ENCODE measurements at regions not wholly inside any gene's neighbourhood (a gene's known extent, or its start where the extent isn't known, plus 50 kb on each side); places are given as distances from the start of the nearest gene placed in this dataset.
"Not testable (repeated sequence)": the region's sequence is repeated elsewhere in the genome, so short reads cannot be mapped to it uniquely, and the experiment has no call there.

DNA sequence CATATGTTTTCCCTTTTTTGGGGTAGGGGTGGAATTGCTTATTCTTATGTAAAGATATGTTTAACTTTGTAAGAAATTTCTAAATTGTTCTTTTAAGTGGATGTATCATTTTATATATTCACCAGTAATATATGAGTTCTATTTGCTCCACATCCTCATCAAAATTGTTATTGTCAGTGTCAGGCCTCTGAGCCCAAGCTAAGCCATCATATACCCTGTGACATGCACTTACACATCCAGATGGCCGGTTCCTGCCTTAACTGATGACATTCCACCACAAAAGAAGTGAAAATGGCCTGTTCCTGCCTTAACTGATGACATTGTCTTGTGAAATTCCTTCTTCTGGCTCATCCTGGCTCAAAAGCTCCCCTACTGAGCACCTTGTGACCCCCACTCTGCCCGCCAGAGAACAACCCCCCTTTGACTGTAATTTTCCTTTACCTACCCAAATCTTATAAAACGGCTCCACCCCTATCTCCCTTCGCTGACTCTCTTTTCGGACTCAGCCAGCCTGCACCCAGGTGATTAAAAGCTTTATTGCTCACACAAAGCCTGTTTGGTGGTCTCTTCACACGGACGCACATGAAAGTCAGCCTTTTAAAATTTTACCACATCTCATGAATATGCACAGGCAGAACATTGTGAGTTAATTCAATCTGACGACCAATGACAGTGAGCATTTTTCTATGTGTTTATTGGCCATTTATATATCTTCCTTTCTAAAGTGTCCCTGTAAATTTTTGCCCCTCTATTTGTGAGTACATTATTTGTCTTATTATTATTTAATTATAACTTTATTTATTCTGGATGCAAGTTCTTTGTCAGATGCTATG is 176.8 kb downstream of the CDC14C start:
- not testable (repeated sequence) for DNase-seq (ENCODE audit: low spot score)

DNA sequence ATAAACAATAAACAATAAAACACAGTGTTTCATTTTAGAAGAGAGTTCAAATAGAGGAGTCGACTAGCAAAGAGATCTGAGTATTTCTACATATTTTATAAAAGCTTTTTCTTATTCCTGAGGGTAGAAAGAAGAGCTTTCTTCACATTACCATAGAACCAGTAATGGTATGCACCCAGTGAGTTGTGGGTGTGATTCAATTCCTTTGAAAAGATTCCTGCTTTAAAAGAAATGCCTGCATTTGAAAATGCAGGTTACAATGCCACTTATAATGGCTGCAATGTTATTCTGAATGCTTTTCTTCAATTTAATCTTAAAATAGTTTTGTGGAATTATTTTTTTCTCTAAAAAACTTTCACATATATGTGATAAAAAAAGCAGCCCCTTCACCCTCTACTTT is 178.1 kb downstream of the CDC14C start:
- no peak for DNase-seq (ENCODE audit: low spot score)

DNA sequence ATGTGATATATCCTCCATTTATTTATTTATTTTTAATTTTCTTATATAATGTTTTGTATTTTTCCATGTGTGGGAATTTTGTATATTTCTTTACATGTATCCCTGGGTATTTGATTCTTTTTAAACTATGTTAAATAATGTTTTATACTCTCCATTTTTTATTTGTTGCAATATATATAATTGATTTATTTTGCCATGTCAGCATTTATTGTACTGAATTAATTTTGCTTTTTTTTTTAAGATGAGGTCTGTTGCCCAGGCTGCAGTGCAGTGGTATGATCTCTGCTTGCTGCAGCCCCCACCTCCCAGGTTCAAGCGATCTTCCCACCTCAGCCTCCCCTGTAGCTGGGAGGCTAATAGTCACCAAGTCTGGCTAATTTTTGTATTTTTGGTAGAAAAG is 187.4 kb downstream of the CDC14C start:
- DNase-seq (ENCODE audit: low spot score): no peak

DNA sequence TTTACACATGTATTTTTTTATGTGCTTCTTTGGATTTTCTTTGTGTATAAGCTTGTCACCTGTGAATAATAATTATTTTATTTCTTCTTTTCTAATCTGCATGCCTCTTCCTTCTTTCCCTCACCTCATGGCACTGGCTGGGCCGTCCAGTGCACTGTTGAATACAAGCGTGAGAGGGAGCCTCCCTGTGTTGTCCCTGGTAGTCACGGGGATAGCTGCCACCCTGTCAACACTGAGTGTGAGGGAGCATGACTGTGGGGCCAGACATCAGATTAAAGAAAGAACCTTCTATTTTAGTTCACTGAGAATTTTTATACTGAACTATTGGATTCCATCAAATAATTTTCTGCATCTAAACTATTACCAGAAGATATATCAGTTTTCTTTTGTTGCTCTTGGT is 187.9 kb downstream of the CDC14C start:
- DNase-seq (ENCODE audit: low spot score): no peak

DNA sequence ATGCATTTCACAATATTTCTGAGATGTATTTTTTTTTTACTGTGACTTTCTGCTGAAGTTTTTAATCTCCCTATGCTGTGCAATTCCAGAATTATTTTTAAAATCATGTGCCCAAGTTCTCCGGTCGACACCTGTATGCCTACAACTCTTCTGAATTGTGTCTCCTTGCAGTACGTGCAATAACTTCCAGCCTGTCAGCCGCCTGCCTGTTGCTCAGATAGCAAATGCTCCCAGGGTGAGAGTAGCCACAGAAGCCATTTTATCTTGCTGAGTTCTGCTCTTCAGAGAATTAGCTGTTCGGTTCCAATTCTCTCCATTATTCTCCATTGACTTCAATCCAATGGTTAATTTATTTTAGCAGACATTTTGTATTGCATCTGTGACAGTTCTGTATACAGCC is 188.3 kb downstream of the CDC14C start:
- DNase-seq (ENCODE audit: low spot score): no peak

DNA sequence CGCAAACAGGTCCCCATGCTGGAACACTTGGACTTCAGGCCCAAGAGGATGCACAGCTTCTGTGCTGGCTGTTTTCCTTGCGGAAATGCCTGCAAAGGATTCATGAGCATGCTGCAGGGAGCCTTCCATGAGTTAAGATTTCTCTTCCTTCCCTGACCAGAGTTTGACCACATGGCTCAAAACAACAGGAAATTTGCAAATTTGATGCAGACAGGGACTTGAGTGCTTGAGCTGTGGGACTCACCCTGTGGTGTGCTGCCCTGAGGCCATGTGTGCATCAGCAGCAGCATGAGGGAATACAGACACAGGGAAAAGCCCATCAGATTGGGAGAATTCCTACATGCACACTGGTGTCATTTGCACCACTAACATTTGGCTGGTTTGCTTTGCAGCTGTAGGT is 195.4 kb downstream of the CDC14C start:
- DNase-seq (ENCODE audit: low spot score): no peak

DNA sequence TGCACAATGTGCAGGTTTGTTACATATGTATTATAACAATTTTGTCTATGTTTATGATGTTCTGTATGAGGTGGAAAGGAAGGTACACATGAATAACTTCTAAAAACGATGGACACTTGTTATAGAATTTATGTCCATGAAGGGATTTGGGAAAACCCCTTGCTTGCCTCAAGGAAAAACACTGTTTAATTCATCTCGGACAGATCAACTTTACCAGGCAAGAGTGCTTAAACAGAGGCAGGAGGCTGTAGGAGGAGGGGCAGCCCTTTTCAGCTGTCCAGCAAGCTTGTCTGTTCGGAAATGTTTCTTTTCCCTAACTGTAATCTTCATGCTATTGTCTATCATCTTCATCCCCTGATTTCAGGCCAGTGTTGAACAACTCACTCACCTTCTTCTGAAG is 200.9 kb downstream of the CDC14C start:
- DNase-seq (ENCODE audit: low spot score): no peak

DNA sequence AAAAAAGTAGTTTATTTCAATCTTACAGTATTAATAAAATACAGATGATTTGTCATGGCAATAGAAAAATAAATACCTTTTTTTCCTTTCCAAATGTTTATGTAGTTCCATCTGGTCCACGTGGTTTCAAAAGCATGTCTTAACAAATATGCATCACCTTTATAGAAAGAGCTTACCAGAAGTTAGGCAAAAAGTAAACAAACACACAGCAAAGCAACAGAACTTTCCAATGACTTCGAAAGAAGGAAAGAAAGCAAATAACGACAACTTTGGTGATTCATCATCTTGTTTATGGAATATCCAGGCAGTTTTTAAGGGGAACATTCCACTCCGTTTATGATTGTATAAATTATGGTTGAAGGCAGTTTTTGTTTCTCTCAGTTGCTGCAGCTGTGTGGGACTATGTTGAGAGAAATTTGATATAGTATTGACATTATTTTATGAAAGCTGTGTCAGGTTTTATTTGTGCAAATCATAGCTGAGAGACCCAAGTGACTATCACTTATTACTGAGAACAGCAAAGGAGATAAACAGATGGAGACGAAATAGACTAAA is 203.1 kb downstream of the CDC14C start:
- DNase-seq (ENCODE audit: low spot score): no peak

DNA sequence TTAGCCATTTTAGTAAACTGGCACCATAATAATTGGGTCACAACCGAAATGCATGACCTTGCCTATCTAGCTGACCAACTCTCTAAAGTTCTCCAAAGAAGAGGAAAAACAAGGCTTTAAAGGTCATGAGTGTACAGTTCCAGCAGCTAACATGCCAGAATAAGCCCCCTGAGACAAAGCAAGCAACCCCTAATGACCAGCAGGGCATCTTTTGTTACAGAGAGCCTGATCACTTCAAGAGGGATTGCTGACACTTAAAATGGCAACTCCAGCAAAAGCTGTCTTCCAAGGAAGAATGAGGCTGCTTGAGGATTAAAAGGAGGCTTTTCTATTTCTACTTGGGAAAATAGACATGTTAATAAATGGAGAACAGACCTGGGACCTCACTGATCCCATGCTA is 213.6 kb downstream of the CDC14C start:
- no peak for DNase-seq (ENCODE audit: low spot score)

DNA sequence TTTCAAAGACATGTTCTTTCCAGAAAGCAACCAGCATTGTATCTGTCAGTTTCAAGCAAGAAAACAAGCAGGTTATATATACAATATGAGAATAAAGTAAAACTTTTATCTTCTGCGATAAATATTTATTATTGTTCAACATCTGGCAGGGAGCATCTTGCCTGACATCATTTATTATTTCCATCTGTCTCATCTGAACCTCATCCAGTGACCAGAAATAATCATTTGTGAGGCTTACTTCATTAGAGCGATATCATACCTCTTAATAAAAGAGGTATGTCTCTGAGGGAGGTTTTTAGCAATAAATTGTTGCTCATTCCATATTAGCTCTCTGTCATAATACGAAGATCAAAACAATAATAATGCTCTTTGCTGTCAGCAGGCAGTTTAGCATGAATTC is 226.1 kb downstream of the CDC14C start:
- no peak for DNase-seq (ENCODE audit: low spot score)

DNA sequence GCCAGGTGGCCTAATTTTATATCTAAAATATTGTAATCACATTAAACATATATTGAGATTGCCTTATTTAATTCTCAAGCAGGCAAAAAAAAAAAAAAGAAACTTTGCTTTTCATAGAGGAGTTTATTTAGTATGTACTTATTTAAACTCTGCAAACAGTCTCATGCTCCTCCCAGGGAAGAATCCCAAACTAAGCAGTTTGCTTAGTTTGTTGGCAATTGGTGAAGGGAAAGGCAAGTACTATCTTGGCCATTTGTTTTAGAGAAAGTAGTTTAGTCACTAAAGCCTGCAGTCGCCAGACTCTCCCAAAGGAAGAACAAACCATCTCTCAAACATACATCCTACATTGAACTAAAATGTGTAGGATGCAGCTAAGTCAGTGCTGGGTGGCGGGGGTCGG is 226.8 kb downstream of the CDC14C start:
- no peak for DNase-seq (ENCODE audit: low spot score)

DNA sequence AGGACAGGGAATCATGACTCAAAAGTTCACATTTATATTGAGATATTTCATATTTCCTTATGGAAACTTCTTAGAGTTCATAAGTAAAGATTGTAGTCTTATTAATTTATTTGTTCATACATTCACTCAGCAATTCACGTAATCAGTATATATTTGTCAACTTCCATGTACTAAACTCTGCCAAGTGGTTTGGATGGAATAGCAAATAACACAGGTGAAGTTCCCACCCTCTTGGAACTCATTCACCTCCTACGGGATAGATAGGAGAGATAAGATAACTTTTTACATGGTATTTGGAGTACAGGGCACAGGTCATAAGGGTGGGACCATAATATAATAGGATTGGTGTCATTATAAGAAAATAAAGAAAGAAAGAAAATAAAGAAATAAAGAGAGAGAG is 234.0 kb downstream of the CDC14C start:
- DNase-seq (ENCODE audit: low spot score): no peak

DNA sequence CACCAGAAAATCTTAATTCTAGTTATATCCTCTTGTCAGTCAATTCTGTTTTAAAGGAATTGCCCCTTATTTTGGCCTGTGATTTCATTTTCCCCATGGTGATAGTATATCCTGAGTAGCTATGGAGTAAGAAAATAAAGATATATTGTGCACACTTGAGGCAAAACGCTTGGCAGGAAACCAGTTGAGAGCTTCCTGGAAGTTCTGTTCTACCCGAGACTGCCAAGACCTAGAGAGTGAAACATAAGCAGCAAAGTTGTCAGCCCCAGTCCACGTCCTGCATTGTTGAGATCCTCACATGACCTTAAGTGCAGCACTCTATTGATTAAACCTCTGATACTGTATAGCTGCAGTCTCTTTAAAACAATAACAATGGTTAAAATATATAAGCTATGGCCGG is 235.2 kb downstream of the CDC14C start:
- no peak for DNase-seq (ENCODE audit: low spot score)

DNA sequence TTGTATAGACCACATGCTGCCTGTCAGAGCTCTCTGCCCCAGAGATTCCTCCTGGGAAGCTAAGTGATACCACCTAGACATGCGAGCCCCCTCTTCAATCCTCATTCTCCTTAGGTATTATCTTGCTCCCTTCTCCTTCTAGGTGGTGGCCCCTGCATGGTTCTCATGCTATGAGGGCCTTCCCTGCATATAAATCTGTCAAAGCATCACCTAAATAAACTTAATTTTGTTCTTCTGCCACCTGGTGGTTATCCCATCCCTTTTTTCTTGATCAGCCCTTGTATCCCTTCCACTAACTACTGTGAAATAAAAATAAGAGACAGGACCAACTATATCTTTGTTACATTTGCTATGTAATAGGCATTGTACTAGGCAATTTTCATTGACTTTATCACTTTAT is 242.1 kb downstream of the CDC14C start:
- DNase-seq (ENCODE audit: low spot score): peak; percentile 38

DNA sequence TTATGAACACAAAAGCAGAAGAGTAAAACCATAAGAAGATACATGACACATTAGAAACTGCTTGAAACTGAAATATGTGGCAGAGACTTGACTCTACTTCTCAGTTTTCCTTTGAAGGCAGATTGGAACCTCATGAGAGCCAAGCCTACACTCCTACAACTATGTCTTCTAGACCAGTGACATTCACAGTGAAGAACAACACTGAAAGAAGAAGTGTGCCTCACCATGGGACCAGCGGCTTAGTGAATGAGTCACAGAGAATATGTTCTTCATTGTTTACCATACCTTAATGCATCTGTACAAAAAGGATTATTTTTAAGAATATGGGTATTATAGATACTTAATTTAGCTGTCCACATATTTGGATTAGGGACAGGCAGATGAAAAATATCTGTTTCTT is 248.3 kb downstream of the CDC14C start:
- DNase-seq (ENCODE audit: low spot score): no peak

DNA sequence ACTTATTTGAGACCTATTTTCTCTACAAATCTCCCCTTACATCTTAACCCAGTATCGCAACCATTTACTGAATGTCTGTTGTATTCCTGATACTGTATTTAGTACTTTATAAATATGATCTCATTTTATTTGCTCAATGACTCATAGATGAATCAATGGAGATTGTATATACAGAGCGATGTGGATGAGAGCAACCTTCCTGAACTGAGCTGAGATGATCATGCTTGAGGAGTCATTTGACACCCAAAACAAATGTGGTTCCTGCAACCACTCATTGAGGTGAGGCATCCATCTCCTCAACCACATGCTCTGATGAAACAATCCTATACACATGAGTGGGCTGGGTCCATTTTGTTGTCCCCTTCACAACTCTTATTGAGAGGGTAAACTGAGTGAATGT is 250.0 kb downstream of the CDC14C start:
- no peak for DNase-seq (ENCODE audit: low spot score)

DNA sequence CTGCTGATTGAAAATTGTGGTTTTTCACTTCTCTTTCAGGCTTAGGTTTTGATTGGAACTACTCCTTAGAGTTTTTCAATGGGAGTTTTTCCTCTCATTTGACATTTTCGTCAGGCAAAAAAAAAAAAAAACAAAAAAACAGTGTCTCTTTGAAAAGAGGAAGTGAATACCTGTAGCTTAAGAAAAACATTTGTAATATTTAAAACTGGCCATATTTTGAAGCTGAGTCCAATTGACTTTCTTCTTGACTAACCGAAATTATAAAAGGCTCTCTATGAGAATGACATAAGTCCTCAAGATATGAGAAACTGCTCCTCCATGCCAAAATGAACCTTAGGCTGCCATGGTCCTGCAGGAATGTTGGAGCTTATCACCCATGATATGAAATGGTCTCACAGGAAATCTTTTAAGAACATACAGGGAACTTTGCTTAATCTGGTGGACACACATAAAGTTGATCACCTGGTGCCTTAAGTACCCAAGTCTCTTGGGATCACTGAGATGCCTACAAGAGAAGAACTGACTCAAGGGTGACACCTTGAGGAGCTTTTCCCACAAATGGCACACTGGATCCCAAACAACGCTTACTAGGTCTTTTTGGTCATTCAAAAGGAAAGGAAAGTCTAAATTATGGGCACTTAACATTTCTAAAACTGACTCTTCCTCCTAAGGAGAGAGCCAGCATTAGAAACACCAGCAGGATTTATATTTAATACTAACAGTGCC is 263.4 kb downstream of the CDC14C start:
- DNase-seq (ENCODE audit: low spot score): peak; percentile 54

DNA sequence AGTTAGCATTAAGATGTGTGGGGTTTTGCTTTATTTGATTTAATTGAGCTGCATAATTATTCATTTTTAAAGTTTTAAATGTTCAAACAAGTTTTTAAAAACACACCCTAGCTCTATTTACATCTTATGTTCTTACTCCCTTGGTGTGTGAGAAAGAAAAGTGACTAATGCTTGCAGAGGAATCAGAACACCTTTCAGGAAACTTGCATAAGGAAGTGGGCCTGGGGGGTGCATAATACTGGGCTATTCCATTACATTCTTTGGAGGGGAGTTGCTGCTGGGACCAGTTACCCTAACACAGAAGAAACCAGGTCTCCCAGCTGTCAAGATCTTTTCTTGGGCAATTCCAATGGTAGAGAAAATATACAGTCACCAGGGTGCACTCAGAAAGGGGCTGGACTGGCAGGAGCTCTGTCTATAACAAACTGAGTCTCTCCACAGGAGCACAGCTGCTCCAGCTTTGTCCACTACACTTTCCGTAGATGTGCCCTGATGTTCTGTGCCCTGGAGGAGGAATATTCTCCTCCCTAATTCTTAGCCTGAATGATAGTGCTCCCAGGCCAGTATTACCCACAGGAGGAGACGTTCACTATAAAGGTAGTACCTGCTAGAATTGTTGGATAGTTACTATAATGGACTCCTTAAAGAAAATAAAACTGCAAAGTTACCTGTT is 304.2 kb downstream of the CDC14C start:
- no peak for DNase-seq (ENCODE audit: low spot score)

DNA sequence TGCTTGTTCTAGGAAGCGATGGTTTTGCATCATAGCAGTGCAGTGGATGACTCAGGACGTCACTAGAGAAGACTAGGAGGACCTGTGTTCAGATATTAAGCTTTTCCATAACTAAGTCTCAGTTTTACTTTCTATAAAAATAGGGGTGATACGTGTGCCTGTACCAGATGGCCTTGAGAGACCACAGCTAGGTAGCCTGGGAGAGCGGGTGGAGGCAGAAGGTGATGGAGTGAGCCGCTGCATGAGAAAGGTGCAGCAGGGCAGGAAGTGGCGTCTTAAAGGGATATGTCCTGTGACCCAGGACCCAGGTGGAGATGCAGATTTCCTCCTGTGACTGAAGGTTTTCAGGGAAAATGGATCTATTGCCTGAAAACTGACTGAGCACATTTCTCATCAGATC is 304.9 kb downstream of the CDC14C start:
- DNase-seq (ENCODE audit: low spot score): no peak

DNA sequence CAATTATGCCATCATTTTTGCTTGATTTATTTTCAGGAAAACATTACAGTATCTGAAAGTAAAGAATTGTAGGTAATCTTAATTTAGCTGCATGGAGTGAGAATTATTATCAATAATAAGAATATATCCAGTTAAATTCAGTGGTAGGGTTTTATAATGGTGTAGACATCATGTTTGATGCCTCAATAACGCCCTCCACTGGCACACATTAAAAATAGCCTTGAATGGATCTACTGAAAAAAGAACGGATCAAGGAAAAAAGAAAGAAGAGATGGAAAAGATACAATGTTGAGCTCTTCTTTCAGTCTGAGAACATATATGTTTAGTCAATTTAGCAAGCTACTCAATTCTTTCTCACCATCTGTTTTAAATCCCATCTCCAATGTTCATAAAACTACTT is 319.2 kb downstream of the CDC14C start:
- DNase-seq (ENCODE audit: low spot score): no peak

DNA sequence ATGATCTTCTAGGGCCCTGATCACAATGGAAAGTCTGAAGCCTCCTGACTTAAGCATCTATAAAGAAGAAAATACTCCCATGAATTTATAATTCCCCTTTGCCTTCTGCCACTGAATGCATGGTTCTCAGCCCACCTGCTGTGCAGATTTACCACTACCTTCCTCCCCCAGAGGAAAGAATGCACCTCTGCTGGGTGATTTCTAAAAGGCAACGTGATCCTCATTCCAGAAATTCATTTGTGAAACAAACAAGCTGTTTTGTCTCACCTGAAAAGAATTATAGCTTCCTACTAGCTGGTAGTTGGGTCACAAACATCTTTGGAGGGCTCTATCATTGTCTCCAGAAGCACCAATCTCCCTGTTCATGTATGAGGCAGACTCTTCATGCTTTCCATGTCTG is 320.2 kb downstream of the CDC14C start:
- DNase-seq (ENCODE audit: low spot score): no peak

DNA sequence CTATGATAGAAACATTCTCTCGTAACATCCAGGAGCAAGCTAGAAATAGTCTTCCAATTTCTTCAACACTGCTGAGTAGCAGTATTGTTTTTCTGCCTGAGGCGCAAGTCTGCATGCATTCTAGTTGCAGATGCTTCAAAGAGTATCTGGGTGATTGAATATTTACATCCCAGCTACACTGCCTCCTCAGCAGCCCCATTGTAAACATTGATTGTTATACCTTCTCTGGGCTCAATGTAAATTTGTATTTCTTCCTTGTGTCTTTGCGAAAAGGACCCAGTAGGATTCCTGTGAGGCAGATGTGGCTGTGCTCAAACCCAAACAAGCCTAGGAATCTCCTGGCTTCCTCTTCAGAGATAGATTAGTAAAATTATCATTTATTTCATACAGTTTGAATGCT is 320.7 kb downstream of the CDC14C start:
- DNase-seq (ENCODE audit: low spot score): no peak
